SK-N-MC (cell line): ENCODE measurements at regions not wholly inside any gene's neighbourhood (a gene's known extent, or its start where the extent isn't known, plus 50 kb on each side); places are given as distances from the start of the nearest gene placed in this dataset.

Experiments used
- EZH2 ChIP-seq: fragments of 200-600 bp; sonication (generic); IDR thresholded peaks from one replicate; pipeline ENCODE4 v1.6.1; 2017; ENCODE audit warnings: antibody characterized with exemption
- POLR2AphosphoS5 ChIP-seq: IDR thresholded peaks from 2 replicates; pipeline ENCODE4 v1.6.1; 2012; ENCODE audit warnings: mild to moderate bottlenecking, low read depth, low read length, borderline replicate concordance

GRCh38 chr7:152511736-152512135, 75.9 kb upstream of the KMT2C start:
- TF ChIP-seq EZH2: no peak
- TF ChIP-seq POLR2AphosphoS5: no peak
